GM12875 (cell line): ENCODE measurements at regions not wholly inside any gene's neighbourhood (a gene's known extent, or its start where the extent isn't known, plus 50 kb on each side); places are given as distances from the start of the nearest gene placed in this dataset.
"Not testable (repeated sequence)": the region's sequence is repeated elsewhere in the genome, so short reads cannot be mapped to it uniquely, and the experiment has no call there.

Source experiments
- H3K4me3 ChIP-seq: one replicate; pipeline ENCODE4 v1.5.1; 2011; ENCODE audit warnings: low read depth, low read length, control low read depth
- CTCF ChIP-seq: IDR thresholded peaks from 2 replicates; pipeline ENCODE4 v1.5.1; 2011; ENCODE audit warnings: low read depth, mild to moderate bottlenecking, control low read depth, inconsistent platforms, low read length, moderate library complexity, borderline replicate concordance; ENCODE audit not compliant: insufficient read depth

- not testable (repeated sequence) for H3K4me3 ChIP-seq
Measured at GRCh38 chr3:197459571-197459970, 96.2 kb downstream of the BDH1 start.

- H3K4me3 ChIP-seq: no peak overlapping the region
- no peak for TF ChIP-seq CTCF
Measured at GRCh38 chr3:197458906-197459470, 96.8 kb downstream of the BDH1 start.

GRCh38 chr3:197458179-197458707 lies 97.5 kb downstream of the BDH1 start:
- TF ChIP-seq CTCF: peak; percentile 17; the same call in 1 of the 2 replicates
- no peak overlapping the region for H3K4me3 ChIP-seq

- H3K4me3 ChIP-seq: peak overlapping the region; percentile 53
- TF ChIP-seq CTCF: no peak
Measured at GRCh38 chr3:197456261-197457091, 99.3 kb downstream of the BDH1 start.

- H3K4me3 ChIP-seq: not testable (repeated sequence)
Measured at GRCh38 chr3:197454841-197455240, 100.9 kb downstream of the BDH1 start.

GRCh38 chr3:197454014-197454413 lies 101.8 kb downstream of the BDH1 start:
- peak; percentile 30; the same call in 1 of the 2 replicates for TF ChIP-seq CTCF
- no peak overlapping the region for H3K4me3 ChIP-seq

GRCh38 chr3:197450810-197451209 lies 105.0 kb downstream of the BDH1 start:
- H3K4me3 ChIP-seq: no peak overlapping the region
- TF ChIP-seq CTCF: no peak

- TF ChIP-seq CTCF: no peak
Measured at GRCh38 chr3:197450308-197450707, 105.5 kb downstream of the BDH1 start.

GRCh38 chr3:197449181-197449580 lies 106.6 kb downstream of the BDH1 start:
- not testable (repeated sequence) for H3K4me3 ChIP-seq

More at GRCh38 chr3:197450308-197450707, 105.5 kb downstream of the BDH1 start:
- H3K4me3 ChIP-seq: no peak overlapping the region

GRCh38 chr3:197447781-197448180 lies 108.0 kb downstream of the BDH1 start:
- not testable (repeated sequence) for H3K4me3 ChIP-seq
